Thoracic aorta (tissue), 2 donors: ENCODE measurements at regions not wholly inside any gene's neighbourhood (a gene's known extent, or its start where the extent isn't known, plus 50 kb on each side); places are given as distances from the start of the nearest gene placed in this dataset.

Experiments used
- ATAC-seq: fragments of 150-250 bp; one replicate; pipeline ENCODE4 v1.8.0; 2017; ENCODE audit warnings: low read depth; ENCODE audit not compliant: insufficient number of reproducible peaks, low FRiP score
- DNase-seq: peaks from one replicate; pipeline ENCODE4 v3.0.0-alpha.2; 2020; ENCODE audit warnings: low spot score
- H3K27ac ChIP-seq, 2 donors: fragments of 200-600 bp; sonication (generic); 1 replicate in 1 of 2; 2 replicates in 1 of 2; pipeline ENCODE4 v1.5.1; 2016; ENCODE audit warnings: mild to moderate bottlenecking in 2 of 2, moderate library complexity in 2 of 2
- H3K27me3 ChIP-seq: fragments of 200-600 bp; sonication (generic); replicated peaks from 2 replicates; pipeline ENCODE4 v1.6.0; 2016; ENCODE audit warnings: mild to moderate bottlenecking; ENCODE audit not compliant: insufficient read depth
- H3K36me3 ChIP-seq: fragments of 200-600 bp; sonication (generic); one replicate; pipeline ENCODE4 v1.5.1; 2016
- H3K4me1 ChIP-seq, 2 donors: fragments of 200-600 bp; sonication (generic); 1 replicate in 1 of 2; 2 replicates in 1 of 2; pipeline versions ENCODE4 v1.5.1 to v1.6.0; 2016; ENCODE audit warnings: low read depth in 2 of 2, mild to moderate bottlenecking in 1 of 2; ENCODE audit not compliant: control insufficient read depth in 1 of 2
- H3K4me3 ChIP-seq: fragments of 200-600 bp; sonication (generic); 2 replicates; pipeline ENCODE4 v1.5.1; 2016; ENCODE audit warnings: mild to moderate bottlenecking
- H3K9me3 ChIP-seq: fragments of 200-600 bp; sonication (generic); 2 replicates; pipeline ENCODE4 v1.5.1; 2016
- TF ChIP-seq, protein P1 (sequence below): fragments of 200-600 bp; sonication (generic); IDR thresholded peaks from one replicate; pipeline ENCODE4 v1.5.1; 2019; ENCODE audit warnings: antibody characterized with exemption

DNA sequence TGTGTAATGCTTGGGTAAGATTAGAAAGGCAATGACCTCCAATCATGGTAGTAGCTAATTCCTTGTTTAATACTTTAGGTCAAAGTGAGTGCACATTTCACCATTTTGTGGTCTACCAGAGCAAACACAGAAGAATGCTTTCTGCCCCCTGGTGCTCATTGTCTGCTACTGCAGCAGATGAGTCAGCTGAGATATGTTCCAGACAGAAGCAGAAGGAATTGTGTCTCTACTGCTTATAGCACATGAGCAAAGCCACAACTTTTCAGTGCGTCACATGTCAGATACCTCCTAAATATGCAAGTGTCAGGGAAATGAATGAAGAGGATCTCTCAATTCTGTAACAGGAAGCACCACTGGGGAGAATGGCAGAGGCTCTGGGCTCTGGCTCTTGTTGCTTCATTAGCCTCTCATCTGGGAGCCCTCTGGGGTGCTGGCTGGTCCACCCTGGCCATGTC, 308.9 kb downstream of the ALDH8A1 start:
- peak; percentile 54 for ATAC-seq
- Histone ChIP-seq H3K9me3 (no peaks in the 10 kb centered on the region), H3K27ac (no peak overlapping the region), H3K27me3 (no peaks in the 10 kb centered on the region), H3K4me1 (no peaks in the 10 kb centered on the region), H3K36me3 (no peaks in the 10 kb centered on the region), H3K4me3 (no peak overlapping the region)
- DNase-seq: peak; percentile 41
- TF ChIP-seq, protein P1, sequence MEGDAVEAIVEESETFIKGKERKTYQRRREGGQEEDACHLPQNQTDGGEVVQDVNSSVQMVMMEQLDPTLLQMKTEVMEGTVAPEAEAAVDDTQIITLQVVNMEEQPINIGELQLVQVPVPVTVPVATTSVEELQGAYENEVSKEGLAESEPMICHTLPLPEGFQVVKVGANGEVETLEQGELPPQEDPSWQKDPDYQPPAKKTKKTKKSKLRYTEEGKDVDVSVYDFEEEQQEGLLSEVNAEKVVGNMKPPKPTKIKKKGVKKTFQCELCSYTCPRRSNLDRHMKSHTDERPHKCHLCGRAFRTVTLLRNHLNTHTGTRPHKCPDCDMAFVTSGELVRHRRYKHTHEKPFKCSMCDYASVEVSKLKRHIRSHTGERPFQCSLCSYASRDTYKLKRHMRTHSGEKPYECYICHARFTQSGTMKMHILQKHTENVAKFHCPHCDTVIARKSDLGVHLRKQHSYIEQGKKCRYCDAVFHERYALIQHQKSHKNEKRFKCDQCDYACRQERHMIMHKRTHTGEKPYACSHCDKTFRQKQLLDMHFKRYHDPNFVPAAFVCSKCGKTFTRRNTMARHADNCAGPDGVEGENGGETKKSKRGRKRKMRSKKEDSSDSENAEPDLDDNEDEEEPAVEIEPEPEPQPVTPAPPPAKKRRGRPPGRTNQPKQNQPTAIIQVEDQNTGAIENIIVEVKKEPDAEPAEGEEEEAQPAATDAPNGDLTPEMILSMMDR: peak; percentile 90

DNA sequence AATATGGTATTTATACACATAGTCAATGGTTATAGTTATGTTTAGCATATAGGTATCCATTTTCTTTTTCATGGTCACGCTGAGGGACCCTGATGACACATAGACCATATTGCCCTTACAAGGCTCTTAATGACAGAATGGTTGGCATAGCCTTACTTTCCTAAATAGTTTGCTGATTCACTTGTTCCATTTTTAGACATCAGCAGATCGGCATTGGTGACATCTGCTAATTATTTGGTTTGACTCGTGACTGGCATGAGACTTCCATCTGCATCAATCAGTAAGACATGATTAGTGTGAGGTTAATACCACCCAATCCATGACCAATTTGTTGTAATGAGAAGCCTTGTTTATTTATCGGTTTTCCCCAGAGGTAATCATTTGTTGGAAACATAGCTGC, 309.7 kb downstream of the ALDH8A1 start:
- DNase-seq: no peak
- Histone ChIP-seq H3K4me1 (no peaks in the 10 kb centered on the region), H3K27ac (no peak overlapping the region), H3K27me3 (no peaks in the 10 kb centered on the region), H3K4me3 (no peak overlapping the region), H3K9me3 (no peaks in the 10 kb centered on the region), H3K36me3 (no peaks in the 10 kb centered on the region)
- ATAC-seq: no peak
- TF ChIP-seq, protein P1: no peak

DNA sequence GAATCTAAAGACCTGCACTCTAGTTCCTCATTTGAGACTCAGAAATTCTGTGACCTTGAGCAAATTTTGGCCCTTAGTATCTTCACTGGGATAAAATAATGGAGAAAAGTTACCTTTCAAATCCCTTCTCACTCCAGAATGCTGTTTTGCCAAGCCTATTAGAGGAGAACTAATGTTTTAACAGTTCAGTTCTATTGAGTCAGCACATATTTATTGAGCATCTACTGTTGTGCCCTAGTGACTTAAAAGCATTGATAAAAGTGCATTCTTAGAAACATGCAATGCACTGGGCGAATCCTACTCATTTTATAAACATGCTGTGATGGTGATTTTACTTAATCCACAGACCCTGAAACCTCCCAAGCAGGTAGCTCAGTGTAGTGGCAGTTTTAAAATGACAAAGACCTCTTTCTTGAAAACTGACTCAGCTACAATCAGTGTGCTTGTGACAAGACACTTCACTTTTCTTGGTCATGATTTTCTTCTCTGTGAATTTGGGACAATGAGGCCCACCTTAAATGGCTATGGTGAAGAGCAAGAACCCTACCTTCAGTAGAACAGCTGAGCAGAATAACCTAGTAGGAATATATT, 312.0 kb downstream of the ALDH8A1 start:
- Histone ChIP-seq H3K27me3 (no peaks in the 10 kb centered on the region), H3K4me1 (no peaks in the 10 kb centered on the region), H3K36me3 (no peaks in the 10 kb centered on the region), H3K27ac (no peak overlapping the region), H3K9me3 (no peaks in the 10 kb centered on the region), H3K4me3 (no peak overlapping the region)
- no peak for DNase-seq
- no peak for ATAC-seq
- TF ChIP-seq, protein P1: no peak

DNA sequence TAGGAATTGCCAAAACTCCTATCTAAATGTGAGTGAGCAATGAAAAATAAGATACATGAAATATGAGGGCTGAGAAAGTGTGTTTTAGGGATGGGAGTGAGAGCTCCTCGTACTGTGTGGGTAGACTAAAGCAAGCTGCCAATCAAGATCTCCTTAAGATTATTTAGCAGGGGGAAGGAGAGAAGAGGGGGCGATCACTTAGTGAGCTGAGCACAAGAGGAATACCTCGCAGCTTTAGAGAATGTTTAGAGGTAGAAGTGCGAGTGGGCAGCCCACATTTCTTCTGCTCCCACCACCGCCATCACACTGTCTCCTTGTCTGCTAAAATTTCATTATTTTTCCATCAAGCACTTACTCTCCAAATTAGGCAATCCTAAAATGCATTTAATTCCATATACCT, 312.6 kb downstream of the ALDH8A1 start:
- H3K27me3 ChIP-seq: no peaks in the 10 kb centered on the region
- TF ChIP-seq, protein P1: no peak
- ATAC-seq: no peak
- DNase-seq: no peak
- H3K36me3 ChIP-seq: no peaks in the 10 kb centered on the region
- H3K4me3 ChIP-seq: no peak overlapping the region
- H3K9me3 ChIP-seq: no peaks in the 10 kb centered on the region
- H3K27ac ChIP-seq: no peak overlapping the region
- H3K4me1 ChIP-seq: no peaks in the 10 kb centered on the region

DNA sequence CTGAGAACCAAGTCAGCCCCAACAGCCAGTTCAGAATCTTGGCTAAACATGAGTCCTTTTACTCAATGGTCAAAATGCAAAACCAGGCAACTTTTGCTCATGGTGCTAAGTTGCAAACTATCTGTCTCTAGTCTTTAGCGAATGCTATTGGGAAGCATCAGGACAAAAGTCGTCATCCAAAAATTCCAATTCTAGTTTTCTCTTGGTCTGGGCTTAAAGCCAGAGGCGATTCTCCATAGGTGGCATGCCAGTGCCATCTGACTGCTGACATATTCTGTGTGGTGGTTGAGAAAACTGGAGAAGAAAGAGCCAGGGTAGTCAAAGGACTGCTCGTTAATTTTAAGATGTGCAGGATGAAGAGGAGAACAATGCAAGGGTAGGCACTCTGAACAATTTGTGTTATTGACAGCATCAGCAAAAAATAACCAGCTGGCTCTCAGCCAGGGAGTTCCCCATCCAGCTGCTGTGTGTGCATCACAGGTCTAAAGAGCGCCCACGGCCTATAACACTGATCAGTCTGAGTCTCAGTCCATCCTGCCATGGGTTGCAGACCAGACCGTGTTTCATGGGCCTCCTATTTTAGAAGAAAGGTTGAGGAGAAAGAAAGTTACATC, 313.6 kb downstream of the ALDH8A1 start:
- ATAC-seq (no peak), DNase-seq (no peak)
- H3K4me1 ChIP-seq: no peaks in the 10 kb centered on the region
- TF ChIP-seq, protein P1: no peak
- H3K4me3 ChIP-seq: no peak overlapping the region
- H3K36me3 ChIP-seq: no peaks in the 10 kb centered on the region
- no peaks in the 10 kb centered on the region for H3K27me3 ChIP-seq
- H3K27ac ChIP-seq: no peak overlapping the region
- no peaks in the 10 kb centered on the region for H3K9me3 ChIP-seq
